ENCODE measurements at regions not wholly inside any gene's neighbourhood (a gene's known extent, or its start where the extent isn't known, plus 50 kb on each side); places are given as distances from the start of the nearest gene placed in this dataset.

DNA sequence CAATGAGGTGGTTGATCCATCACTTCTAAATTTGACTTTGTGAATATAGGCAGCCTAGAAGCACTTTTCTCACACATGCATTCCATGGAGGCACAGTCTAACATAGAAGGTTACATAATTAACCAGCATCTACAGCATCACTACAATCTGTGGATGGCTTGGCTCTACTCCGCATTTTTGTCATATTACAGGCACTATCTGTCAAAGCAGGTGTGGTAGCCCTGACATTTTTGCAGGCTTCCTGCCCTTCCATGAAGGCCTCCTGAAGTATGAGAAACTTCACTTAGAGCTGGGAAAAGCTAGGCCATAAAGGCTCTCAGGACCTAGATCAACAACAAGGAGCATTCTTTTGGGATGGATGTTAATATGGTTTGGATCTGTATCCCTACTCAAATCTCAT lies 378.0 kb downstream of the ANXA1 start:
- DNase-seq (ENCODE audit: low read depth), result no peak
- H3K4me3 ChIP-seq (ENCODE audit: low read depth, low read length), result no peak overlapping the region
- TF ChIP-seq, protein P1, sequence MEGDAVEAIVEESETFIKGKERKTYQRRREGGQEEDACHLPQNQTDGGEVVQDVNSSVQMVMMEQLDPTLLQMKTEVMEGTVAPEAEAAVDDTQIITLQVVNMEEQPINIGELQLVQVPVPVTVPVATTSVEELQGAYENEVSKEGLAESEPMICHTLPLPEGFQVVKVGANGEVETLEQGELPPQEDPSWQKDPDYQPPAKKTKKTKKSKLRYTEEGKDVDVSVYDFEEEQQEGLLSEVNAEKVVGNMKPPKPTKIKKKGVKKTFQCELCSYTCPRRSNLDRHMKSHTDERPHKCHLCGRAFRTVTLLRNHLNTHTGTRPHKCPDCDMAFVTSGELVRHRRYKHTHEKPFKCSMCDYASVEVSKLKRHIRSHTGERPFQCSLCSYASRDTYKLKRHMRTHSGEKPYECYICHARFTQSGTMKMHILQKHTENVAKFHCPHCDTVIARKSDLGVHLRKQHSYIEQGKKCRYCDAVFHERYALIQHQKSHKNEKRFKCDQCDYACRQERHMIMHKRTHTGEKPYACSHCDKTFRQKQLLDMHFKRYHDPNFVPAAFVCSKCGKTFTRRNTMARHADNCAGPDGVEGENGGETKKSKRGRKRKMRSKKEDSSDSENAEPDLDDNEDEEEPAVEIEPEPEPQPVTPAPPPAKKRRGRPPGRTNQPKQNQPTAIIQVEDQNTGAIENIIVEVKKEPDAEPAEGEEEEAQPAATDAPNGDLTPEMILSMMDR (conservative IDR thresholded peaks at IDR 0.05; ENCODE audit: low read depth, low read length), result no peak

DNA sequence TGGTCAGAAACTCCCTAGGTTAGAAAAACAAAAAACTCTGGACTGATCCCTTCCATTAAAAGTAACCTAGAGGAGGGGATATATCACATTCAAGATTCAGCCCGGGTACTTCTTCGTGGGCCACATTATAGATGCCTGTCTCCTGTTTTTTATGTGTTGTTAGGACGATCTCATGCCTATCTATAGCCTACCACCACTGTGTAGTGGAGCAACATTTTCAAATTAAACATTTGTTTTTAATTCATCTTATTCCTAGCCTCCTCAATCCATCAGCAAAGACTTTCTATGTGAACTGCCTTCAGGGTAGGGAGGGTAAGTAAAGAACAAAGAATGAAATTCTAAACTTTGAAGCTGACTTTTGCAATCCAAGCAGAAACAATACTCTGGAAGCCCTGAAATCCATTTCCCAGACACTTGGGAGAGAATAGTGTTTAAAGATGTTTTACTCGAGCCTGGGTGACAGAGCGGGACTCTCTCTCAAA lies 379.4 kb downstream of the ANXA1 start:
- TF ChIP-seq, protein P1 (conservative IDR thresholded peaks at IDR 0.05; ENCODE audit: low read depth, low read length), result no peak
- no peak for DNase-seq (ENCODE audit: low read depth)
- no peak overlapping the region for H3K4me3 ChIP-seq (ENCODE audit: low read depth, low read length)

DNA sequence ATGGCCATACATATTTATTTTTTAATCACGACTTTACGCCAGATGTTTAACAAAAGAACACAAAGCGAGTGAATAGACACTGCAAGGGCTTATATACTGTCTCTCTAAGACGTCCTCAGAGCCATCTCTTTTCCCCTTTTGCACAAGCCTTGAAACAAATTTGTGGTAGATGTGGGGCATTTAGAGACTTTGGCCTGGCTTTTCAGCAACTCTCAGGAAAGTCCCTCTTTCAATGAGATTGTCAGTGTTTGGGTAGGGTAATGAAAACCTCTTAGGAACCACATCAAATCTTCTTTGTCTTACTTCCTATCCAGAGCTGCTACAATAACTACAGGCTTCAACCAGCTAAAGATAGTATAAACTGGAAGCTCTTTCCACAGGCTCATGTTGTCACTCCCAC lies 380.0 kb downstream of the ANXA1 start:
- TF ChIP-seq, protein P1 (conservative IDR thresholded peaks at IDR 0.05; ENCODE audit: low read depth, low read length), result no peak
- no peak for DNase-seq (ENCODE audit: low read depth)
- no peak overlapping the region for H3K4me3 ChIP-seq (ENCODE audit: low read depth, low read length)

DNA sequence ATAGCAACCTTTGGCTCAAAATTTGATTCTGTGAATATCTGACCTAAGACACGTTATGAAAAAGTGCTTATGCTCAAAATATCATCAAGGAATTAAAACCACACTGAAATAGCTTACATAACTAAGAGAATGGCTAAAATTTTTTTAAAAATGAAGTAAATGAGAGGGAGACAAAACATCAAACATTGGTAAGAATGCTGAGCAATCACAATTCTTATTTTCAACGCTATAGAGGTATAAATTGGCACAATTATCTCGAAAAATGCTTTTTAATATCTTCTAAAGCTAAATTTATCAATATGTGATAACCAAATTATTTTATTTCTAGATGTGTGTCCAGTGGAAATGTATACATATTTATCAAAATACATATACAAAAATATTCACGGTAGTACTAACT lies 381.3 kb downstream of the ANXA1 start:
- no peak for DNase-seq (ENCODE audit: low read depth)
- no peak overlapping the region for H3K4me3 ChIP-seq (ENCODE audit: low read depth, low read length)
- TF ChIP-seq, protein P1 (conservative IDR thresholded peaks at IDR 0.05; ENCODE audit: low read depth, low read length), result no peak

DNA sequence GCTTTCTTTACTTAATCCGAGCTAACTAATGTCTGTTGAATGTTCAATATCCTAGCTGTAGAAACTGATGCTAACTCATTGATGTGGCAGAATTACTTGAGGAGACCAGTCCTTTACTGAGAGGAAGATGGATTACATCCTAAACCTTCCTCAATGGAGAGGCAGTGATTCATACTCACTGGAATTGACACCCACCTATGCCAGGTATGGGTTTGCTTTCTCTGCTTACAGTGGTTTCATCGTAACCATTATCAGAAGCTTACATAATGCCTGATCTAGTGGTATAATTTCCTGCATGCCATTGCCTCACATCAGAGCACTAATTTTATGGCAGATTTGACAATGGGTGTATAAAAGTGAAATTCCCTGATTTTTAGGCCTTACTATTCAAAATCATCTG lies 384.7 kb downstream of the ANXA1 start:
- TF ChIP-seq, protein P1 (conservative IDR thresholded peaks at IDR 0.05; ENCODE audit: low read depth, low read length), result no peak
- H3K4me3 ChIP-seq (ENCODE audit: low read depth, low read length), result no peak overlapping the region
- no peak for DNase-seq (ENCODE audit: low read depth)

DNA sequence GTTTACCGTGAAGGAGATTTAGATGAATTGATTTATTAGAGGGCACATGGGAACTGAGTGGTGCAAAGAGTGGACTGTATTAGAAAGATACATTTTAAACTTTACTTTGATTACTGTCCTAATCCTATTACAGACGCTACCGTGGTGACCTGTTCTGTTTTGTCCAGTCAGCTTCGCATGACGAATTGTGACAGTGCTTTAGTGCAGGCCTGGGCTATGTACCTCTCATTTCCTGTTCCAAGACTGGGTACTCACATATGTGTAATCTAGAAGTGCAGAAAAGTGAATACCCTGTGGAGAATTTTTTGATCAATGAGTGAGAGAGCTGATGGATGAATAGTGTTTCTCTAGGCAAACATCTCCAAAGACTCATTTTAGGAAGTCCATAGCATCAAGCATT lies 385.9 kb downstream of the ANXA1 start:
- no peak overlapping the region for H3K4me3 ChIP-seq (ENCODE audit: low read depth, low read length)
- TF ChIP-seq, protein P1 (conservative IDR thresholded peaks at IDR 0.05; ENCODE audit: low read depth, low read length), result no peak
- no peak for DNase-seq (ENCODE audit: low read depth)

DNA sequence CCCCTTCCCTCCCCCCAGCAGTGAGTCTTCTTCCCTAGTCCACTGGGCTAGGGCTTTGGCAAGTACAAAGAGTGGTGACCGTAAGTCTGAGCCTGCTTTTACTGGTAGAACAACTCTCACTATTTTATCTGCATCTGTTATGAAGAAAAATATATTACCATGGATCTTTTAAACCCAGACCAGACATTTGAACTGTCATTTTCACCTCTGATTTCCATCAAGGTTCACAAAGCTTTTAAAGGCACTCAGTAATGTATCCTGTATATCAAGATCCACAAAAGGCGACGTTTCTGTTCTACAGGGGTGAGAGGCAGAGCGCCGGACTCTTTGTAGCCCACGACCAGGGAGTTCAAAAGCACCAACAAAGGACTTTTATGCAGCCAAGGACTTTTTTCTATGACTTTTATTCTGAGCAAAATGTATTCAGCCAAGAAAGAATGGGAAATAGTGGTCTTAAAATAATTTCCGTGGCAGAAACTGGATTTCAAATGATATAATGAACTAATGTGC lies 388.3 kb downstream of the ANXA1 start:
- H3K4me3 ChIP-seq (ENCODE audit: low read depth, low read length), result no peak overlapping the region
- no peak for DNase-seq (ENCODE audit: low read depth)

More for the DNA sequence above, 388.3 kb downstream of the ANXA1 start:
- TF ChIP-seq, protein P1 (conservative IDR thresholded peaks at IDR 0.05; ENCODE audit: low read depth, low read length), result no peak
